ENCODE measurements at regions not wholly inside any gene's neighbourhood (a gene's known extent, or its start where the extent isn't known, plus 50 kb on each side); places are given as distances from the start of the nearest gene placed in this dataset.

- no peak for DNase-seq (ENCODE audit: low read depth)
Measured at GRCh38 chr20:24334830-24335229, 134.6 kb upstream of the SYNDIG1 start.

- no peak for DNase-seq (ENCODE audit: low read depth)
Measured at GRCh38 chr20:24332956-24333355, 136.5 kb upstream of the SYNDIG1 start.

- DNase-seq (ENCODE audit: low read depth) = no peak
Measured at GRCh38 chr20:24331939-24332338, 137.5 kb upstream of the SYNDIG1 start.

- DNase-seq (ENCODE audit: low read depth) = no peak
Measured at GRCh38 chr20:24328901-24329300, 140.5 kb upstream of the SYNDIG1 start.

- DNase-seq (ENCODE audit: low read depth) = no peak
Measured at GRCh38 chr20:24321973-24322372, 147.5 kb upstream of the SYNDIG1 start.

GRCh38 chr20:24318569-24319352, 150.7 kb upstream of the SYNDIG1 start:
- no peak for DNase-seq (ENCODE audit: low read depth)

GRCh38 chr20:24317224-24317623, 152.2 kb upstream of the SYNDIG1 start:
- no peak for DNase-seq (ENCODE audit: low read depth)

GRCh38 chr20:24316731-24317130, 152.7 kb upstream of the SYNDIG1 start:
- no peak for DNase-seq (ENCODE audit: low read depth)

GRCh38 chr20:24314053-24314452, 155.4 kb upstream of the SYNDIG1 start:
- DNase-seq (ENCODE audit: low read depth) = no peak

GRCh38 chr20:24309596-24309995, 159.8 kb upstream of the SYNDIG1 start:
- DNase-seq (ENCODE audit: low read depth) = no peak

- no peak for DNase-seq (ENCODE audit: low read depth)
Measured at GRCh38 chr20:24305371-24305770, 164.1 kb upstream of the SYNDIG1 start.

GRCh38 chr20:24304291-24304690, 165.1 kb upstream of the SYNDIG1 start:
- no peak for DNase-seq (ENCODE audit: low read depth)

- no peak for DNase-seq (ENCODE audit: low read depth)
Measured at GRCh38 chr20:24303393-24304170, 165.8 kb upstream of the SYNDIG1 start.

- DNase-seq (ENCODE audit: low read depth) = no peak
Measured at GRCh38 chr20:24297993-24298392, 171.4 kb upstream of the SYNDIG1 start.

GRCh38 chr20:24296477-24297261, 172.8 kb upstream of the SYNDIG1 start:
- DNase-seq (ENCODE audit: low read depth) = no peak

- DNase-seq (ENCODE audit: low read depth) = no peak
Measured at GRCh38 chr20:24291014-24291413, 178.4 kb upstream of the SYNDIG1 start.

GRCh38 chr20:24289737-24290481, 179.5 kb upstream of the SYNDIG1 start:
- no peak for DNase-seq (ENCODE audit: low read depth)

GRCh38 chr20:24283186-24283585, 186.2 kb upstream of the SYNDIG1 start:
- DNase-seq (ENCODE audit: low read depth) = no peak

GRCh38 chr20:24277196-24277595, 192.2 kb upstream of the SYNDIG1 start:
- no peak for DNase-seq (ENCODE audit: low read depth)

- no peak for DNase-seq (ENCODE audit: low read depth)
Measured at GRCh38 chr20:24275946-24276705, 193.3 kb upstream of the SYNDIG1 start.

GRCh38 chr20:24273251-24273650, 196.2 kb upstream of the SYNDIG1 start:
- no peak for DNase-seq (ENCODE audit: low read depth)
